GM10266 (cell line): ENCODE measurements at regions not wholly inside any gene's neighbourhood (a gene's known extent, or its start where the extent isn't known, plus 50 kb on each side); places are given as distances from the start of the nearest gene placed in this dataset.

ENCODE experiments used
- DNase-seq: peaks from one replicate; pipeline ENCODE4 v3.0.0; 2012; ENCODE audit errors: extremely low spot score
- TF ChIP-seq, protein P1 (sequence below): IDR thresholded peaks from 2 replicates; pipeline ENCODE4 v1.5.1; 2012; ENCODE audit warnings: mild to moderate bottlenecking, low read depth; ENCODE audit not compliant: control insufficient read depth, insufficient read depth; ENCODE audit errors: missing control alignments

DNA sequence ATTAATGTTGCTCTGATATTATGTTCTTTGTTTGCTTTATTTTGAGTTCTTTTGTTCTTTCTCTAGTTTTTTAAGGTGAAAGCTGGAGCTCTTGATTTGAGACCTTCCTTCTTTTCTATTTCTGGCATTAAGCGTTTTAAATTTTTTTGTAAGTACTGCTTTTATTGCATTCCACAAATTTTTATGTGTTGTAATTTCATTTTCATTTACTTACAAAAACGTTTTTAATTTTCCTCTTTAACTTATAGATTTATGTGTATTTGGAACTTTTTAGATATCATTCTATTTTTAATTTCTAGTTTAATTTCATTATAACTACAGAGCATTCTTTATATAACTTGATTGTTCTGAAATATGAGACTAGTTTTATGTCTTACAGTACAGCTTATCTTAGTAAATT is 395.6 kb downstream of the ETV1 start:
- DNase-seq = no peak
- TF ChIP-seq, protein P1, sequence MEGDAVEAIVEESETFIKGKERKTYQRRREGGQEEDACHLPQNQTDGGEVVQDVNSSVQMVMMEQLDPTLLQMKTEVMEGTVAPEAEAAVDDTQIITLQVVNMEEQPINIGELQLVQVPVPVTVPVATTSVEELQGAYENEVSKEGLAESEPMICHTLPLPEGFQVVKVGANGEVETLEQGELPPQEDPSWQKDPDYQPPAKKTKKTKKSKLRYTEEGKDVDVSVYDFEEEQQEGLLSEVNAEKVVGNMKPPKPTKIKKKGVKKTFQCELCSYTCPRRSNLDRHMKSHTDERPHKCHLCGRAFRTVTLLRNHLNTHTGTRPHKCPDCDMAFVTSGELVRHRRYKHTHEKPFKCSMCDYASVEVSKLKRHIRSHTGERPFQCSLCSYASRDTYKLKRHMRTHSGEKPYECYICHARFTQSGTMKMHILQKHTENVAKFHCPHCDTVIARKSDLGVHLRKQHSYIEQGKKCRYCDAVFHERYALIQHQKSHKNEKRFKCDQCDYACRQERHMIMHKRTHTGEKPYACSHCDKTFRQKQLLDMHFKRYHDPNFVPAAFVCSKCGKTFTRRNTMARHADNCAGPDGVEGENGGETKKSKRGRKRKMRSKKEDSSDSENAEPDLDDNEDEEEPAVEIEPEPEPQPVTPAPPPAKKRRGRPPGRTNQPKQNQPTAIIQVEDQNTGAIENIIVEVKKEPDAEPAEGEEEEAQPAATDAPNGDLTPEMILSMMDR = no peak

DNA sequence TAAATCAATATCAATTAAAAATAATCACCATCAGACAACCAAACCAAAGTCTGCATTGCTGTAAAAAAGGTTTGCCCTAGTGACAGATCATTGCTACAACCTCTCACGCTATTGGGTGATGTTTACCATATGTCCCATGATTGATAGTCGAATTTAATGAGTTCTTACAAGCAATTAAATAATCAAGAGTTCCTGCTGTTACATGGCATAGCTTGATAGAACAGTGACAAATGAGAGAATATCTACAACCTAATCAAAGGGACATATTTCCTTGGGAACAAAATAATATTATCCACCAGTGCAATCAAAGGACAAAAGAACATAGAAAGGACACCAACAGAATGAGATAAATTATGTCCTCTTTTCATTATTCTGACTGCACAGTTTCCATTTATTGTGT is 387.4 kb downstream of the ETV1 start:
- TF ChIP-seq, protein P1 = no peak
- DNase-seq = no peak

DNA sequence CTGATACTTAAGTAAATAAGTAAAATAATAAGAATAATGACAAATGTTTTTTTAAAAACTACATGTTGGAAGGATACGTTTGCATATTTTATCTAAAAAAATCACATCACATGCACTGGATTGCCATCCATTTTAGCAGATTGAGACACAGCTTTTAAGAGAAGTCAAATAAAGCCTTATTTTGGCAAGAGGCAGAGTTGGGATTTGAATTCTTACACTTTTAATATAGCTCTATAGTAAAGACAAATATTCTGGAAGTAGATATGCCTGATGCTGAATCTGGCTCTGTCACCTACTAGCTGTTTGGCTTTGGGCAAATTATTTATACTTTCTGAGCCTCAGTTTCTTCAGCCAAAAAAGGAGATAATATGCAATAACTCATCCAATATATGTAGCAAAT is 386.4 kb downstream of the ETV1 start:
- TF ChIP-seq, protein P1 = no peak
- DNase-seq = no peak

DNA sequence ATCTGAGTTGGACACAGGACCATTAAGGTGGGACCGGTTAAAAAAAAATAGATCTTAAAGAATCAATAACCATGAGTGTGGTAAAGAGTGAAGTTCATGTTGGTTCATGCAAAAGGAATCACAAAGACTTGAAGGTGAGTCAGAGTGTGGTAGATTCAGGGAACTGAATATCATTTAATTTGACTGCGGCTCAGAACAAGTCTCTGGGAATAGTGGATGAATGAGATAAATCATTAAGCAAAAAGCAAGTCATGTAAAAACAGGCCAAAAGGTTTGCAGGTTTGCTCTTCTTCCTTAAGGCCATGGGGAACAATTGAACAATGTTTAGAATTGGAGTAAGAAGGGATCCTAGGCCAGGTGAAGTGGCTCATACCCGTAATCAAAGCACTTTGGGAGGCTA is 385.8 kb downstream of the ETV1 start:
- TF ChIP-seq, protein P1 = no peak
- DNase-seq = no peak

DNA sequence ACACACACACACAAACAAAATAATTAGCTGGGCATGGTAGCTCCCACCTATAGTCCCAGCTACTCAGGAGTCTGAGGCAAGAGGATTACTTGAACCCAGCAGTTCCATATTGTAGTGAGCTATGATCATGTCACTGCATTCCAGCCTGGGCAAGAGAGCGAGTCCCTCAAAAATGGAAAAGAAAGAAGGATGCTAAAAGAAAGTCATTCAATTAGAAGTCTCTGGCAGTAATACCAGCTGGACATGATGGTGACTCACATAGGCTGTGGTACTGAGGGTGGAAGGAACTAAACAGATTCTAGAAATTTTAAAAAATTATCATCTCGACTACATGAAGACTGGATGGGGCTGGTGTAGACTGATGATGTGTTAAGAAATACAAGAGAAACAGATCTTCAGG is 385.3 kb downstream of the ETV1 start:
- no peak for DNase-seq
- TF ChIP-seq, protein P1 = no peak

DNA sequence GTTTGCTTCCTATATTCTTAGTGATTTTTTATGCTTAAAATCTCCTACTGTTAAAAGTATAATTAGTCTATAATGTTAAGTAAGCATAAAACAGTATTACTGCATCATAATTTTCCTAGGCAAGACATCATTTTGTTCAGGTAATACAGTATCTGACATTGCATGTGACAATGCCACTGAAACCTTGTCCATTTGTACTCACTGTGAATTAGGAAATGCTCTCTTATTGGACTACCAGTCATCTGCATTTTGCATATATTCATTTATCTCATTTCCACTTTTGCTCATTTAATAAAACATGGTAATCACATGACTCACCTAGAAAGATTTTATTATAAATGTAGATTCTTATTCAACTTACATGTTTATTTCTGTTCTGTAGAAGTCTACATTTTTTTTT is 379.1 kb downstream of the ETV1 start:
- no peak for DNase-seq
- TF ChIP-seq, protein P1 = no peak

DNA sequence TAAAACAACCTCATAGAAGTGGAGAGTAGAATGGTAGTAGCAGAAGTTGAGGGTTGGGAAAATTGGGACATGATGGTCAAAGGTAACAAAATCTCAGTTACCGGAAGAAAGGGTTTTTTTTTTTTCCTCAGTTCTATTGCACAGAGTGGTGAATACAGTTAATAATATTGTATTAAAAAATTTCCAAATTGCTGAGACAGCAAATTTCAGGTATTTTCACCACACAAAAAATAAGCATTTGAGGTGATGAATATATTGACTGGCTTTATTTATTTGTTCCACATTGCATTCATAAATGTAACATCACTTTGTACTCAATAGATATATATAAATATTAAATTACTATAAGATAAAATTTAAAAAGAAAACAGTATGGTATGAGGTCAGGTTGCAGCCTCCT is 373.8 kb downstream of the ETV1 start:
- TF ChIP-seq, protein P1 = no peak
- no peak for DNase-seq
